ENCODE measurements at regions not wholly inside any gene's neighbourhood (a gene's known extent, or its start where the extent isn't known, plus 50 kb on each side); places are given as distances from the start of the nearest gene placed in this dataset.

DNA sequence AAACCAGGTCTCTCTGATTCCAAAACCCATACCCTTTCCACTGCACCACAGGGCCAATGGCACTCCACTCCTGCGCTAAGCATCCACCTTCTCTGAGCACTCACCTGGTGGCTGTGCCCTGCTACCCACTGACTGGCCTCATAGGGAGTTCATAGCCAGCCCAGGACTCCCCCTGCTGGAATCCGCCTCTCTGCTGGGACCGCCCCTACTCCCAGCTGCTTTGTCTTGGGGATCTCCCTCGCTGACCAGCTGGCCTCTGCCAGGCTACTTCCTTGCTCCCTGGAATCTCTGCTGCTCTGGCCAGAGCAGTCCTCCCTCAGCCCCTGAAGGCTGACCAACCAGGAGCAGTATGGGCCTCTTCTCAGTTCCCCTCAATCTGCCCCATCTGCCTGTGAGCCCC lies 129.7 kb downstream of the FAXC start:
- no peak for DNase-seq
- Histone ChIP-seq H3K27ac (no peak overlapping the region), H3K27me3 (replicated peaks) (no peaks in the 10 kb centered on the region), H3K4me3 (ENCODE audit: low read depth, low read length) (no peak overlapping the region), H3K36me3 (replicated peaks) (no peaks in the 10 kb centered on the region)
- TF ChIP-seq, protein P1, sequence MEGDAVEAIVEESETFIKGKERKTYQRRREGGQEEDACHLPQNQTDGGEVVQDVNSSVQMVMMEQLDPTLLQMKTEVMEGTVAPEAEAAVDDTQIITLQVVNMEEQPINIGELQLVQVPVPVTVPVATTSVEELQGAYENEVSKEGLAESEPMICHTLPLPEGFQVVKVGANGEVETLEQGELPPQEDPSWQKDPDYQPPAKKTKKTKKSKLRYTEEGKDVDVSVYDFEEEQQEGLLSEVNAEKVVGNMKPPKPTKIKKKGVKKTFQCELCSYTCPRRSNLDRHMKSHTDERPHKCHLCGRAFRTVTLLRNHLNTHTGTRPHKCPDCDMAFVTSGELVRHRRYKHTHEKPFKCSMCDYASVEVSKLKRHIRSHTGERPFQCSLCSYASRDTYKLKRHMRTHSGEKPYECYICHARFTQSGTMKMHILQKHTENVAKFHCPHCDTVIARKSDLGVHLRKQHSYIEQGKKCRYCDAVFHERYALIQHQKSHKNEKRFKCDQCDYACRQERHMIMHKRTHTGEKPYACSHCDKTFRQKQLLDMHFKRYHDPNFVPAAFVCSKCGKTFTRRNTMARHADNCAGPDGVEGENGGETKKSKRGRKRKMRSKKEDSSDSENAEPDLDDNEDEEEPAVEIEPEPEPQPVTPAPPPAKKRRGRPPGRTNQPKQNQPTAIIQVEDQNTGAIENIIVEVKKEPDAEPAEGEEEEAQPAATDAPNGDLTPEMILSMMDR (IDR thresholded peaks at IDR 0.05; ENCODE audit: low read depth, low read length, missing control alignments), result peak; percentile 42
- in situ Hi-C loops (cut with HindIII; ENCODE audit: low pct_ligation_motif_present, low sequenced_read_pairs), result no loop called here

DNA sequence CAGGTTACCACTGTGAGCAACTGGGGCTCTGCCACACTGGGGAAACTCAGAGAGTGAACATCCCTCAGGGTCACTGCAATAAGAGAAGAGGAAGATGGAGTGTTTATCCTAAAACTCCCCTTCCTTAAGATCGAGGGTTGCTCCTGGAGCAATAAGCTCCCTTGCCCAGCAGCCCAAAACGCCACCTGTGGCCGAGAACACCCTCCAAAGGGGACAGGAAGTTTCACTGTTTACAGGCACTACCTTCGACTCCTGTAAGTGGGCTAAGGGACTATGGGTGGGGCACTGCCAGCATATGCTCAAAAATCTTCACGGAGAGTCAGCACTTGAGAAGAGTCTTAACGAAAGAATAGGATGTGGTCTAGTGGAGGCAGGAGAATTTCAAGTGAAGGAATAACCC lies 132.5 kb downstream of the FAXC start:
- in situ Hi-C loops (cut with HindIII; ENCODE audit: low pct_ligation_motif_present, low sequenced_read_pairs), result no loop called here
- no peak for DNase-seq
- Histone ChIP-seq H3K36me3 (replicated peaks) (no peaks in the 10 kb centered on the region), H3K27me3 (replicated peaks) (no peaks in the 10 kb centered on the region), H3K4me3 (ENCODE audit: low read depth, low read length) (no peak overlapping the region), H3K27ac (no peak overlapping the region)
- TF ChIP-seq, protein P1 (IDR thresholded peaks at IDR 0.05; ENCODE audit: low read depth, low read length, missing control alignments), result no peak

DNA sequence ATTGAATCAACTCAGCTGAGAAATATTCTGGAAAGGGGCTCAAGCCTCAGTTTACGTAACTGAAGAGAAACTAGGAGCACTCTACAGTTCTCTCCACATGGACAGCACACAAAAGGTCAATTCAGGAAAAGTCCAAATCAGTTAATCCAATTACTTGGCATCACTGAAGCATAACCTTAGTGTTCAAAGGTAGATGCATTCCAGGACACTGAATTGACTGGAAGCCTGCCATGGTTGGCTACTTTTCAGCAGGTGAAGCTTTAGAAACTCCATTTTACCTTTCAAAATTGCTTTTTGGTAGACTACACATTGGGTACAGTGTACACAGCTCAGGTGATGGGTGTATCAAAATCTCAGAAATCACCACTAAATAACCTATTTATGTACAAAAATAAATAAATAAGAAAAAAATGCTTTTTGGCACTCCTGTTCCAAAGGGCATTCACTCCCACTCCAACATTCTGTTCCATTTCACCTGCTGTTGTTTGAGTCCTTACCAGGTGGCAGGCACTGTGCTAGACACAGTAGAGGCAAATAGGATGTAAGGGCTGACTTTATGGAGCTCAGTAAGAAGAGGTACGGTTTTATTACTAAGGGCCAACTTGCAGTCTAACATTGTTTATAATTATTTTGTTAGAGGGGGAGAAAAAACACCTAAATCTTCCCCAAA lies 153.4 kb downstream of the FAXC start:
- DNase-seq, result no peak
- TF ChIP-seq, protein P1 (IDR thresholded peaks at IDR 0.05; ENCODE audit: low read depth, low read length, missing control alignments), result no peak
- in situ Hi-C loops (cut with HindIII; ENCODE audit: low pct_ligation_motif_present, low sequenced_read_pairs), result no loop called here

DNA sequence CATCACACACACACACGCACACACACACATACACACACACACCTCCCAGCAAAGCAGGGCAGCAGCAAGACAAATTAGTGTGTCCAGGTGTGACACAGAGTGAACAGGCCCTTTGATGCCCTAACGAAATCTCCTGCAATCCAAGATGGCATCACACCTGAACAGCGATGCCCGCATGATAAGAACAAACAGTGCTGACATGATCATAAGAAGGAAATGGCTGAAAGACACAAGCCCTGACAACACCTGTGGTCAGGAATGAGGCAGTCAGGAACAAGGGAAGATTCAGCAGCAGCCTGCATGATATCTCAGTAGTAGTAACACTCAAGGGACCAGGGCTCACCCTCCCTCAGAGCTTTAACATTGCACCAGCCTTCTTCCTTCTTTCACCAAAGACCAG lies 156.9 kb downstream of the FAXC start:
- TF ChIP-seq, protein P1 (IDR thresholded peaks at IDR 0.05; ENCODE audit: low read depth, low read length, missing control alignments), result no peak
- no peaks in the 10 kb centered on the region for H3K27me3 ChIP-seq (replicated peaks)
- H3K4me3 ChIP-seq (ENCODE audit: low read depth, low read length), result no peak overlapping the region
- H3K27ac ChIP-seq, result no peak overlapping the region
- no peaks in the 10 kb centered on the region for H3K36me3 ChIP-seq (replicated peaks)
- in situ Hi-C loops (cut with HindIII; ENCODE audit: low pct_ligation_motif_present, low sequenced_read_pairs), result no loop called here
- DNase-seq, result no peak

More for the DNA sequence above, 153.4 kb downstream of the FAXC start:
- Histone ChIP-seq H3K36me3 (replicated peaks) (no peaks in the 10 kb centered on the region), H3K27me3 (replicated peaks) (no peaks in the 10 kb centered on the region), H3K4me3 (ENCODE audit: low read depth, low read length) (no peak overlapping the region), H3K27ac (no peak overlapping the region)

DNA sequence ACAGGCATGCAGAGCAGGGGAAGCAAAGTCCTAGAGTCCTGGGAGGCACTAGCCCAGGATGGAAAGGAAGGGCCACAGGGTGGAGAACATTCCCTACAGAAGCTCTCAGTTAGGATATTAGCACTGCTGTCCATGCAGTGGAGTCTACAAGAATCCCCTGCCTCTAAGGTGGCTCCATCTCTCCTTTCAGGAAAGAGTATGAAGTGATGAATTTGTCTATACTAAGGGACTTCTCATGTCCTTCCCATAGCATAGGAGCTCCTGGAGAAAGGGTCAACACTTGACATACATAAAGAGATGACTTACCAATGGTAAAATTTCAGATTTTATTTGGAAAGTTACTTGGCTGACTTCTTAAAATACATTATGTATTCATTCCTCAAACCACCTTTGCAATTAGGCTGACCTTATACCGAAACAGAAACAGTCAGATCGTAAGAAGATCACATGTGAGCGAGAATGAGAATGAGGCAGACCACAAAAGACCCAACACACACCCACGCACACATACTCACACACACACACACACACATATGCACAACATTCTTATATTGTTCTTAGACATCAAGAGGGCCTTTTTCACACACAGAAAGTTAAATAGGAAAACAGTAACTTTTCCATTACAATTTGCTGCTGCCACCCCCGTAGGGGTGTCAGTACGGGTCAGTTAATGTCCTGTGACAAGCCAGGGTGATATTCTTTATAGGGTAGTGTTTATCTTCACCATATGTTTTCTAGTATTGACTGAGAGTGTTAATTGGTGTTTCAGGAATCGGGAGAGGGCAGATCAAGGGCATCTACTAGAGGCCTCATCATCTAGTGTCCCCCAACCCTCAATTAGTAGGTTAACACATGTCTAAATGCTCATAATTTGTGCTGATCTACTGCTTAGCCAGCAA lies 159.4 kb downstream of the FAXC start:
- DNase-seq, result no peak
- H3K27ac ChIP-seq, result no peak overlapping the region
- no peak overlapping the region for H3K4me3 ChIP-seq (ENCODE audit: low read depth, low read length)
- in situ Hi-C loops (cut with HindIII; ENCODE audit: low pct_ligation_motif_present, low sequenced_read_pairs), result no loop called here
- no peaks in the 10 kb centered on the region for H3K27me3 ChIP-seq (replicated peaks)
- H3K36me3 ChIP-seq (replicated peaks), result no peaks in the 10 kb centered on the region
- TF ChIP-seq, protein P1 (IDR thresholded peaks at IDR 0.05; ENCODE audit: low read depth, low read length, missing control alignments), result no peak
